Activated T-cell treated with anti-CD3 and anti-CD28 coated beads, Interleukin-2, amount 50 U/mL, for 1 hour (primary cell): ENCODE measurements at regions not wholly inside any gene's neighbourhood (a gene's known extent, or its start where the extent isn't known, plus 50 kb on each side); places are given as distances from the start of the nearest gene placed in this dataset.

Experiments used
- DNase-seq: peaks from one replicate; pipeline ENCODE4 v3.0.0-alpha.2; 2020

DNA sequence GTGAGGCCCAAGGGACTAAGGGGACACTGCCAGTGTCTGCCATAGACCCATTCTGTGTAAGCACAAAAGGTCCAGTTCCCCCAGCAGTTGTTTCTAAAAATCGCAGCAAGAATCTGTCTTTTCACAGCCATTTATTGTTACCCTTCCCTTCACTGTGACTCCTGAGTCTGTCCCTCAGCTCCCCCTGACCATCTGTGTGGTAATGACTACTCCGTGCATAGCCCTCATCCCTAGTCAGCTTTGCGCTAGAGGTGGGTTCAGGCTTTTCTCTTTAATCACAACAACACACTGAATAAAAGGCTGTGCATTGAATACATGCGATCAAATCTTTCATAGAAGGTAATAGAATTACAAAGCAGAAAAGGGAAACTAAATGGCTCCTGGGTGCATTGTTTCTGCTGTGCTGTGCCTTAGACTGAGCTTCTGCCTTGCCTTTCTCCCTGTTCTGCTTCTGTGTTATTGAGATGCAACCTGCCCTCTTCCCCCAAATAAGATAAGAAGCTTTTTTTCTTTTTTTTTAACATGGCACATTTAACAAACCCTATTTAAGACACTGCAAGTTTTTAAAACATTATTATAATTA lies 836.0 kb upstream of the CDH2 start:
- DNase-seq: no peak

DNA sequence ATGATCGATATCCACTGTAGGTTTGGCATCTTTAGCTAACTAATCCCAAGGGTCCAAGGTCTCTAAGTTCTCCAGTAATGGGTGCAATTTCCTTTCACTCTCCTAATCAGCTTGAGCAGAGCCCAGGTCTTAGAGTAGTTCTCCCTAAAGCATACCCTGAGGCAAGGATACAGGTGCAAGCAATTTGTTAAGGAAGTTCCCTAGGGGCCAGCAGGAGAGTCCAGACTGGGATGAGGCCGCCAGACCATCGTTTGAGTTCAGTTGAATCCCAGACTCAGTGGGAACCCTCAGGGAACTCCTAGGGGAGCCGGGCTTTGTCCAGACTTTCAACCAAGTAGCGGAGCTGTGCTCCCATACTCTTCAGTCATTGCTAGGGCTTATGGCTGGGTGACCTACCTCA lies 835.4 kb upstream of the CDH2 start:
- DNase-seq: no peak

DNA sequence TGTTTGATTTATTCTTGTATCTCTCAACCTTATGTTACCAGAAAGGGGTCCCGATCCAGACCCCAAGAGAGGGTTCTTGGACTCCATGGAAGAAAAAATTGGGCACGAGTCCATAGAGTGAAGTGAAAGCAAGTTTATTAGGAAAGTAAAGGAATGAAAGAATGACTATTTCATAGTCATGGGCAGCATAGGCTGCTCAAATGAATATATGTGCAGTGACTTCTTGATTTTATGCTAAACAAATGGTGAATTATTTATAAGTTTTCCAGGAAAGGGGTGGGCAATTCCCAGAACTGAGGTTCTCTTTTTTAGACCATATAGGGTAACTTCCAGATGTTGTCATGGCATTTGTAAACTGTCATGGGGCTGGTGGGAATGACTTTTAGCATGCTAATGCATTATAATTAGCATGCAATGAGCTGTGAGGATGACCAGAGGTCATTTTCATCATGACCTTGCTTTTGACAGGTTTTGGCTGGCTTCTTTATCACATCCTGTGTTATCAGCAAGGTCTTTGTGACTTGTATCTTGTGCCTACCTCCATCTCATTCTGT lies 832.4 kb upstream of the CDH2 start:
- no peak for DNase-seq

DNA sequence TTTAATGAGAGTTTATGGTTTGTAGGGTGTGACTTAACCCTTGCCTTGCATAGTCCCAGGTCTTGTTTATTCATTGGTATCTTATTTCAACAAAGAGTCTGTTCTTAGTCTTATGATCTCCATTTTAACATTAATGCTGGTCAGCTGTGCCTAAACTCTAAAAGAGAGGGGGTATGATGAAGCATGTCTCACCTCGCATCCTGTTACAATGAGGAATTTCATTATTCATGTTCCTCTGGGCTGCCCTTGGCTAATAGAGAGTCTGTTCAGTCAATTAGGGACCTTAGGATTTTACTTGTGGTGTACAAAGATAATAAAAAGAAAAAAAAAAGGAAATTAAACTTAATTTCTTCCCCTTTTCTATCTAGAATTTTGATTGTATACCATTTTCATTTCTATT lies 831.9 kb upstream of the CDH2 start:
- DNase-seq: no peak

DNA sequence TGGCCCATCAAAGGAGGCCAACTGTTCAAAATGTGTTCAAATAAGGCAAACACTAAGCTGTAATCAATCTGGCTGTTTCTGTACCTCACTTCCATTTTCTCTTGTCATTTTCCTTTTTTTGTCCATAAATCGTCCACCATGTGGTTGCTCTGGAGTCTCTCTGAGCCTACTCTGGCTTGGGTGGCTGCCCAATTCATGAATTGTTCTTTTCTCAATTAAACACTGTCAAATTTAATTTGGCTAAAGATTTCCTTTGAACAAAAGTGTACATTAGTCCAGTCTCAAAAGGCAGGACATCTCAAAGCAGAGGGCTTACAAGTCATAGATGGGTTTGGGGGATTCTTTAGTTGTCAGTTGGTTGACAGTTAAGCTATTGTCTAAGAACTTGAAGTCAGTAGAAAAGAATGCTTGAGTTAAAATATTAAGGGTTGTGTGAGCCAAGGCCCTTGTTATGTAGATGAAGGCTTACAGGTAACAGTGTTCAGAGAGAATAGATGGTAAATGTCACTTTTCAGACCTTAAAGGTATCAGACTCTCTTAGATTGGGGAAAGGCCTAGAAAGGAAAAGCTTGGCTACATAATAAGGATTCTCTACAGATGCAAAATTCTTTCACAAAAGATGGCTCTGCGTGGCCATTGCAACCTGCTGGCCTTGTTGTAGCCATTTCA lies 831.2 kb upstream of the CDH2 start:
- no peak for DNase-seq

DNA sequence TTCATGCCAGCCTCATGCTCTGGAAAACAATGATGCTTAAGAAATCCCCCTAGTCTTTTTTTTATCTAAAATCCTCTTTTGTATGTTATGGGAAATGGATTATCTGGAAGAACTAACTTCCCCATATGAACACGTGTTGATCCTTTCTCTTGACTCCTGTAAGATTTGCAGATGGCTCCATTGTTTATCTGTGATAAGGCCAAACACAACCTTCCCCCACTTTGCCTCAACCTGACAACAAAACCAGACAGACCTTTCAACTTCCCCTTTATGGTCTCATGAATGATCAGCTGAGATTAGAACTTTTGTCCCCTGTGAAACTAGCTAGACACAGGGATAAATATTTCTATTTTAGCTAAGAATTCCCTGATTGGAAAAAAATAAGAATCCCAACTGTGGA lies 828.0 kb upstream of the CDH2 start:
- no peak for DNase-seq

DNA sequence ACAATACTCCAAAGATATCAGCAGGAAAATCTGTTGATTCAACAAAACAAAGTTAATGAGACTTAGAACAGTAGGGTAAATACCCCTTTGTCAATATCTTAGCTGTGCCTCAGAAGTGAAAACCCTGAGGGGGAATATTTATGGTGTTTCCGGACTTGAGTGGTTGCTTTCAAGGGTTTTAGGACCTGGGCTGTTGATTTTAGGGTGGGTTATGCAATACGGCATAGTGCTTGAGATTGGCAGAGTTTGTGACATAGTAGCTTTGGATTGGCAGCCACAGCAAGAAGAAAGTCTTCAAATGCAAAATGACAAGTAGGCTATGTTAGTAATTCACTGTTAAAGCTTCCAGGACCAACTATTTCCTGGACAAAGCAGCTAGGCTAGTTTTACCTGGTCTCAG lies 826.3 kb upstream of the CDH2 start:
- no peak for DNase-seq

DNA sequence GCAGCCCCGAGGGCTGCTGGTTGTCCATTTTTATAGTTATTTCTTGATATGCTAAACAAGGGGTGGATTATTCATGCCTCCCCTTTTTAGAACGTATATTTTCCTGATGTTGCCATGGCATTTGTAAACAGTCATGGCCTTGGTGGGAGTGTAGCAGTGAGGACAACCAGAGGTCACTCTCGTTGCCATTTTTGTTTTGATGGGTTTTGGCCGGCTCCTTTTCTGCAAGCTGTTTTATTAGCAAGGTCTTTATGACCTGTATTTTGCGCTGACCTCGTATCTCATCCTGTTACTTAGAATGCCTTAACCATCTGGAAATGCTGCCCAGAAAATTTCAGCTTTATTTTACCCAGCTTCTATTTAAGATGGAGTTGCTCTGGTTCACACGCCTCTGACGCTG lies 825.8 kb upstream of the CDH2 start:
- no peak for DNase-seq

DNA sequence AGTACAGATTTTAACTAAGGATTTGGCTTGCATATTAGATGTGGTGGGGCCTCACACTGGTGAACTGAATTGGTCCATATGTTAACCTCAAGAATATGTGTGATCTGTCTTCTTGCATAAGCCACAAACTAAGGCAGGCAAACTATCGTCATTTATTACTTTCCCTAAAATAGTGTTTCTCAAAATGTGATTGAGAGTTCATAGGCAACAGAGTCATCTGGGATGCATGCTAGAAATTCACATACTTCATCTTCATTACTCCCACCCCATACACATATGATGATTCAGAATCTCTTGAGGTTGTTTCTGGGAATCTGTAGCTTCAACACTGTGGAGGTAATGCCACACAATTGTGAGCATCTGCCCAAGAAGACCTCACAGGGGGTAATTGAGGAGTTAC lies 822.8 kb upstream of the CDH2 start:
- no peak for DNase-seq

DNA sequence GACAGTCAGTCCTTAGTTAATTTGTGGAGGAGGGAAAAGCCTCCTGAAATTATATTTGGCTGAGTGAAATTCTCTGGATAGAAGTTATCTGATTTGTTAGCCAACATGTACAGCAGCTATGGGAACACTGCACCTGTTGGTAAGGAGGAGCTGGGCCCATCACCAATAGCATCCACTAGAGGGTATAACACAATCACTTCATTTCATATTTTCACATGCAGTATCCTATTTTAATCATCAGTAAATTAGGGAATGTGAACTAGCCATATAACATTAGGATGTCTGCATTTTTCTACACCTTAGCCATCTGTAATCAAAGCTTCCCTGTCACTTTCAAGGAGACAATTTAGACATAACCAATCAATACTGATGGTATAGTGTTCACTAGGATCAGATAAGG lies 818.4 kb upstream of the CDH2 start:
- no peak for DNase-seq

DNA sequence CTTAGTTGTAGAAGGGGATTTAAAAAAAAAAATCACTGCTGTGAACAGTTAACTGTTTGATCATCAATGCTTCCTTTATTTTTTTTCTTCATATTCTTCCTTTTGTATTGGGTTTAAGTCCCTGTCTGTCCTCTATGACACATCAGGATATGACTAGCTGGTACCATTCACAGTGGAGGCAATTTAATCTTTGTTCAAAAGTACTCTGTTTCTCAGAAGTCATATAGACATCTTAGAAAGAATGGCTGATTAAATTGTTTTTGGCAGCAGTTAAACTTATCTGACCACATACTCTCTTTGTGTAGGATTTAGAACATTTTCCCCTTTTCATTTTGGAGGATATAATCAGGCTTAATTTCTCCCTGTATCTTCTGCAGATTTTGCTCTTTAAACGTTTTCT lies 807.8 kb upstream of the CDH2 start:
- no peak for DNase-seq

DNA sequence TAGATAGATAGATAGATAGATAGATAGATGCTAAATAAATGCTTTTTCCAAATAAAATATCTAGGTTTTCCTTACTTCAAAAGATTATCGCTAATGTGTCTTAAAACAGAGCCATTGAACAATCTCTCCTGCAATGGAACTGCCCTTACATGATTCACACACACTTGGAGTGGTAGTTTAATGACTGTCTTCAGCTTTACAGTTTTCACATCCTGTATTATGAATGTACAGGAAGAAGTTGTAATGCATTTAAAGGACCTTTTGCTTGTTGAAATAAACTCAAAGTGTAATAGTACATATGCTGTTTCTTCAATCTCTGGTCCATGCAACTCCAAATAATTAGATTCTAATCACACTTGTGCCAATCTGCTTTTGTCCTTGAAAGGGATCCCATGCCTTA lies 797.6 kb upstream of the CDH2 start:
- no peak for DNase-seq

DNA sequence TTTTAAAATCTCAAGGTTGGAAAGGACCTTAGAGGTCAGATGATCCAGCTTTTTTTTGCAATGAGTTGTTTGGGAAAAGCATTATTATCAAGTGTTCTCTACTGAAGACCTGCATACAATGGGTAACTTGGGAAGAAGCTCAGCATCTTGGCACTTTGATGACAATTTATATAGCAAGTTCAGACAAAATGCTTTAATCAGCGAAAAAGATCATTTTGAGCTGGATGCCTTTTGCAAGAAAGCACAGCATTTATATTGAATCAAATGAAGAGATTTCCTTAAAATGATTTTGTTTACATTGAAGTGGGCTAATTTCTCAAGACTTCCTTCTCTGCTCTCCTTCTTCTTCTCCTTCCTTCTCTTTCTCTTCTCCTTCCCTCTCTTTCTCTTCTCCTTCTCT lies 796.4 kb upstream of the CDH2 start:
- no peak for DNase-seq

DNA sequence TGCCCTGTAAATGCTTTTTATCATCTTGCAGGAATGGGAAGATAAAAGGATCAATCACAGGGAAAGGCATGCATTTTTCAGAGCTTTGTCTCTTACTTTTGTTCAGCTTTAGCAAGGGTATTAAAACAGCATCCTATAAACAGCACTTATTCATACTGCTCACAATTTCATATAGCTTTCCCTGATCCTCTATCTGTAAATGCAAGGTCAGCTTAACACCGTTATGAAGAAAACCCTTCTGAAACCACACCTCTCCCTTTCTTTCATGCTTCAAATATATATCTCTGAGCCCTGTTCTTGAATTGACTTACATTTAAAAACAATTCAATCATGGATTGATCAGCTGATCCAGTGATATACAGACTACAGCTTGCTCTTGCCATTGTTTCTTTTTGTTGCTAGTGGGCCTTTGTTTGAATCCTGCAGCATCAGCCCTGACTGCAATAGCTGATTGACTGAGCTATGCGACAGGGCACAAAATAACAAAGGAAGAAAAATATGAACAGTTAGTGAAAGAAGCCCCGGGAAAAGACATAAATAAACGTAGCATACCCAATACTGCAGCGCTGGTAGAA lies 795.5 kb upstream of the CDH2 start:
- no peak for DNase-seq

DNA sequence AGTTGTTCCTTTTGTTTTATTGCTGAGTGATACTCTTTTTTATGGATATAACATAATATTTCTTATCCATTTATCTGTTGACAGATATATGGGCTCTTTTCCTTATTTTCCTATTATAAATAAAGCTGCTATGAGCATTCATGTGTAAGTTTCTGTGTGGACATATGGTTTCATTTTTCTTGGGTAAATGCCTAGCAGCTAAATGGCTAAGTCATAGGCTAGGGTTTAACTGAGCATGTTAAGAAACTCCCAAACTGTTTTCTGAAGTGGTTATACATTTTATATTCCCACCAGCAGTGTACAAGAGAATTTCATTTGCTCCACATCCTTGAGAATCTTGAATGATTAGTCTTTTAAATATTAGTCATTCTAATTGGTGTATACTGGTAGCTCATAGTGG lies 786.6 kb upstream of the CDH2 start:
- DNase-seq: no peak

DNA sequence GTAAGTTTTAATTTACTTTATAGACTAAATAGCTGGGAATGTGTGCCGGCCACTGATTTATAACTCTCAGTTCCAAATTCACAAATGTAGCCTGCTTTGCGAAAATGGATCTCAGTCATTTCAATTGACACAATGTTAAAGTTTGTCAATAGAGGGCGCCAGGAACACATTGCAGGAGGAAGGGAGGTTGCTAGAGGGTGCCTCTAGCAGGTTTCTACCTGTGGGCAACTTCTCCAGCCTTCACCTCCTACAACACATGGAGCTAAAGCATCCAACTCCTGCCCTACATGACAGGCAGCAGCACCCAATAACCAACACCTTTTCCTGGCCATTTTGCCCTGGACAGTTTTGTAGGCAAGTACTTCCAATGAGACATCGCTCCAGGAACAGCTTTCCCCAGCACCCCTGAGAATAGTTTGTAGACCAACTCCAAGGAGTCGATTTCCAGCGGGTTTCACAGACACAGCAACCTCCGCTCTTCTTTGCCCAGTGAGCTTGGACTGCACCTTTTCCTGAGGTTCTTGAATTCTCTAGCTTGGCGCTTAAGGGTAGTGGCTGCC lies 784.8 kb upstream of the CDH2 start:
- no peak for DNase-seq

DNA sequence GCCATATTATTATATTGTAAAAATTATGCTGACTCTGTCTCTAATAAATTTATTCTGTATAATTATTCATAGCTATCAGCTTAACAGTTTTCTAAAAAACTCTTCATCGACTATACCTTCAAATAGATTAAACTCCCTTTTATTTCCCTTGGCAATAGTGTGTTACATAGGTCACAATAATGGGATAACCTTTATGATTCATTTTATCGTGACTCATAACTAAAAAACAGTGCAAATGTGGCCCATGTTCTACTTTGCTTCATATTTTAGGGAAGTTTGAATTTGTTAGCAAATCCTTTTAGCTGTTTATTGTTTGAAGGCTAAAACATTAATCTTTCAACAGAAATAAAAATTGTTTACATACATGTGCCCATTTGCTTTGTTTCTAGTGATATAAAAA lies 783.2 kb upstream of the CDH2 start:
- no peak for DNase-seq

DNA sequence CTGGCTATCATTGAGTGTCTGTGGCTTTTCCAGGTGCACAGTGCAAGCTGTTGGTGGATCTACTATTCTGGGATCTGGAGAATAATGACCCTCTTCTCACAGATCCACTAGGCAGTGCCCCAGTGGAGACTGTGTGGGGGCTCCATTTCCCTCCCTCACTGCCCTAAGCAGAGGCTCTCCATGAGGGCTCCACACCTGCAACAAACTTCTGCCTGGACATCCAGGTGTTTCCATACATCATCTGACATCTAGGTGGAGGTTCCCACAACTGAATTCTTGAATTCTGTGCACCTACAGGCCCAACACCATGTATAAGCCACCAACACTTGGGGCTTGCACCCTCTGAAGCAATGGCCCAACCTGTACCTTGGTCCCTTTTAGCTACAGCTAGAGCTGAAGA lies 775.4 kb upstream of the CDH2 start:
- no peak for DNase-seq

DNA sequence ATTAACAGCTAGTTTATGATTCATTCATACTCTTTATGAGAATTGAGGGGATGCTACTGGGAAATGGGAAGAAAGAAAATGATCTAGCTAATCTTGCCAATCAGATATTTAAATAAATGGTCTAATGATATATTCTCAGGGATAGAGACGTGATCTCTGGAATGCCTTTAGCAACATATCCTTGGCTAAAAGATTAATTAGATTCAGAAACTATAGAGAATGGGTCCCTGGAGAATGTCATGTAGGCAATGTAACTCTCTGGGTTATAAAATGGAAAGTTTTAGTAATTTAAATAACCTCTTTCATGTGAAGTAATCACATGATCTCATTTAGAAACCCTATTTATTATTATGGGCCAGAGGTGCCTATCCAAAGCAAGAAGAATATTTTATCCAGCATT lies 771.0 kb upstream of the CDH2 start:
- DNase-seq: no peak

DNA sequence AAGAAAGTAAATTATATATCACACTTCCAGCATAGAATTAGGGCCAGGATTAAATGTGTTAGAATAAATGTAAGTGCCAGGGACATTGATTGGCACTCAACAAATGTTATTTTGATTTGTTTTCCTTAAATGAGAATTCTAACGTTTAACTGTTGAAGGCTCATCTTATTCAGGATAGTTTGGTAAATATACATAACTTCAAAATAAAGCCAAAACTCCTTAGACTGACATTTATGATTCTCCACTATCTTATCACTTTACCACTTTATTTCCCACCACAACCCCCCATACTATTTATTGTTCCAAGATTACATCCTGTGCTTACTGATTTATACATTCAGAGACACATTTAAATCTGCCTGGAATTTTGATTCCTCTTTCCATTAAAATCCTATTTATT lies 769.5 kb upstream of the CDH2 start:
- DNase-seq: no peak

DNA sequence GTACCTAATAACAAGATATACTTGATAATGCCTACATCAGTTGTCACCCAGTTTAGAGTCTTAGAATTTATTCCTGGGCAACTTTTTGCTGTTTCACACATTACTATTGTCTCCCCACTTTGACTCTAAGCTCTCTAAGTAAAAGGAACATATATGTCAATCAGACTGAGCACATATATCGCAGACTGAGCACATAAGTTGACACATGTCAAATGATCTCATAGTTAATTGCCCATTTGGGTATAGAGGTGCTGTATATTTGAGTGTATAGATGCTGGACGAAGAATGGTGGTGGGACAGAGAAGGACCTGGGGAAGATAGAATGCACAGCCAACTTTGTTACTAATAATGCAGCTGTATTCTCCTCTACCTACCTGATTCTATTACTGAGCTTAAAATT lies 746.0 kb upstream of the CDH2 start:
- no peak for DNase-seq

DNA sequence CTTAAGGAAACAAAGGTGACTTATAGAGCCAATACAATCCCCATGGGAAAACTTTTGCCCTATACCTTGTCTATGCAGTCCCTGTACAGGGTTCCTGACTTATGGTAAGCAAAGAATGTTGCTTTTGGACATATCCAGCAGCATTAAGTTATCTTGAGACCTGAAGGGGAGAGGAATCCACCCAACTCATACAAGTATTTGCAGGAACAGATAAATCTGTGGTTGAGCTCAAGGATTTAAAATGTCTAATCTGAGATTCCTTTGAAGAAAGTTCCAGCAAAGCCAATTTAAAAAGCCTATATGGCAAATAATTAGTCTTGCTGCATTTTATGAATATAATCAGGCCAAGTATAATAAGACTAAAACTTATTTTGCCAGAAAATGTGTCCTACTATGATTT lies 739.5 kb upstream of the CDH2 start:
- no peak for DNase-seq

DNA sequence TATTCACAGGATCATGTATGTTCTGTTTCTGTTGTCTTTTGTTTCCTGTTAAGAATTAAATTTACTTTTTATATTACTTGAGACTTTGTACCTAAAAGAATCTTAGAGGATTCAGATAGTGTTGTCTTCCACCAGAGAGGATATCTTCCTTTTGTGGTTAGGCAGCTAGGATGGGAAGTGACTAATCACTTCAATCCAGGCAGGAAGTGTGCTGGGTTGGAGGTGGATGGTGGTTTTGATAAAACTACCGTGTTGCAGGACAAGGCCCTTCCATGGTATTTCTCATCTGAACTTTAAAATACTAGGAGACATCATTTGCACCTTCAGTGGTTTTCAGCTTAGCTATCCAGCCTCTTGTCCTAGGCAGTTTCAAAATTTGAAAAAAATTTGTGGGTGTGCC lies 728.6 kb upstream of the CDH2 start:
- DNase-seq: no peak

DNA sequence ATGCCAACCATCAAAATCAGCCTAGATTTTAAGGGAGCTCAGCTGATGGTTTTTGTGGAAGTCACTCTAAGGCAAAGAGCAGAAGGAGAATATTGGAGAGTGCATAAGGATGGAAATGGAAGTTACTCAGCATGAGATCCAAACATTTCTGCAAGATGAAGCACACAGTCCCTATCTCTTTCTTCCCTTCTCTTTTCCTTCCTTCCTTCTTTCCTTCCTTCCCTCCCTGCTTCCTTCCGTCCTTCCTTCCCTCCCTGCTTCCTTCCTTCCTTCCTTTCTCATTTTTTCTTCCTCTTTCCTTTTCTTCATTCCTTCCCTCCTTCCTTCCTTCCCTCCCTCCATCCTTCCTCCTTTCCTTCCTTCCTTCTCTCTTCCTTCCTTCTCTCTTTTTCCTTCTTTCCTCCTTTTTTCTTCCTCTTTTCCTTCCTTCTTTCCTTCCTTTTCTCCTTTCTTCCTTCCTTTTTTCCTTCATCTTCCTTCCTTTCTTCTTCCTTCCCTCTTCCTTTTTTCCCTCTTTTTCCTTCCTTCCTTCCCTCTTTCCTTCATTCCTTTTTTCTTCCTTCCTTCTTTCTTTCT lies 727.9 kb upstream of the CDH2 start:
- no peak for DNase-seq
